ENCODE measurements at regions not wholly inside any gene's neighbourhood (a gene's known extent, or its start where the extent isn't known, plus 50 kb on each side); places are given as distances from the start of the nearest gene placed in this dataset.

DNA sequence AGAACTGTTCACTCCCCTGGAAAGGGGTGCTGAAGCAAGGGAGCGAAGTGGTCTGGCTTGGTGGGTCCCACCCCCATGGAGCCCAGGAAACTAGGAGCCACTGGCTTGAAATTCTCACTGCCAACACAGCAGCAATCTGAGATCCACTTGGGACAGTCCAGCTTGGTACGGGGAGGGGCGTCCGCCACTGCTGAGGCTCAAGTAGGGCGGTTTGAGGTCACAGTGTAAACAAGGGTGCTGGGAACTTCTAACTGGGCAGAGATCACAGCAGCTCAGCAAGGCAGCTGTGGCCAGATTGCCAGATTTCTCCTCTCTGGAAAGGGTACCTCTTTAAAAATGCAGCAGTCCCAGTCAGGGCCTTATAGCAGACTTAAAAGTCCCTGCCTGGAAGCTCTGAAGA, 53.9 kb upstream of the GALNTL6 start:
- DNase-seq, result no peak

DNA sequence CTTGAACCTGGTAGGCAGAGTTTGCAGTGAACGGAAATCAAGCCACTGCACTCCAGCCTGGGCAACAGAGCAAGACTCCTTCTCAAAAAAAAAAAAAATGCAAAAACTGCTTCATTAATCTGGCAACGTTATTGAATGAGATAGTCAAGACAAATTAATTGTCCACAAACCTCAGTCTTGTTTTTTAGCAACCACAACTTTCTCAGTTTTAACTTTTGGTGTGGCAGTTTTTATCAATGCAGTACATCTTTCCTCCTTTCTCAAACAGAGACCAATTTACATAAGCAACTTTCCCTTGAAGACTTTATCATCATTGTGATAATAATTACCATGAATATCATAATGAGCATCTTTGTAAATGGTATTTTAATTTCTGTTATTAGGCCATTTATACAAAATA, 61.7 kb upstream of the GALNTL6 start:
- DNase-seq, result no peak

DNA sequence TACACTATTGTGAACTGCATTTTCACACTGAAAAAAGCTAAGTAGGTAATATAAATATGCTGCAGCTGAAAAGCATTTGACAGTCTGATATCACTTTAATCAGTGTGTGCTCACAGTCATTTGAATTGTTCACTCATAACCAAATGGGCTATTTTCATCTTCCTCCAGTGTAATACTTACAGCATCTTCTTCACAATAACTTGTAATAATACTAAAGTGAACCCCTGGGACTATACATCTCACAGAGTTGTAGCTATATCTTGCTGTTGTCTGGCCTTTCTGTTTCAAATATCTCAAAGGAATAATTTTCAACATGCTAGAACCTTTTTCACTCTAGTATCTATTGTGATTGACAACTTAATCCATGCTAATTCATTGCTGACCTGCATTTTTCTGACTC, 66.8 kb upstream of the GALNTL6 start:
- DNase-seq, result no peak

DNA sequence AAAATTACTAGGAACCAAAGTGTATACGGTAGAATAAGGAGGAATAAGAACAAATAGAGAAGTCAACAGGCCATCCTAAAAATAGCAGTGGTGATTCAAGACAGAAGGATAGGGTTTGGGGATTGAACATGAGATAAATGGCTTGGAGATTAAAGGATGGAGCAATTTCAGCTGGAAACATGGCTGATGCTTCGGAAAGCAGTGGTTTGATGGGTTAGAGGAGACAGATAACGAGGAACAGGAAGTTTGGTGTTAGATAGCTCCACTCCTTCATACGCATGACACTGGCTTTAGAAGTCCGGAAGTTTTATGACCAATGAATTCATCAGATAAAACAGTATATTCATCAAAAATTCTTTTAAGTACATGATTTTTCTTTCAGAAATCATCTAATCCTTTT, 70.8 kb upstream of the GALNTL6 start:
- no peak for DNase-seq

DNA sequence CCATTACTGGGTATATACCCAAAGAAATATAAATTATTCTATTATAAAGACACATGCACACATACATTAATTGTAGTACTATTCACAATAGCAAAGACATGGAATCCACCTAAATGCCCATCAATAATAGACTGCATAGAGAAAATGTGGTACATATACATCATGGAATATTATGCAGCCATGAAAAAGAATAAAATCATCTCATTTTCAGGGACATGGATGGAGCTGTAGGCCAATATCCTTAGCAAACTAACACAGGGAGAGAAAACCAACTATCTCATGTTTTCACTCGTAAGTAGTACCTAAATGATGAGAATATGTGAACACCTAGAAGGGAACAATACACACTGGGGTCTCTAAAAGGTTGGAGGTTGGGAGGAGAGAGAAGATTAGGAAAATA, 86.0 kb upstream of the GALNTL6 start:
- no peak for DNase-seq

DNA sequence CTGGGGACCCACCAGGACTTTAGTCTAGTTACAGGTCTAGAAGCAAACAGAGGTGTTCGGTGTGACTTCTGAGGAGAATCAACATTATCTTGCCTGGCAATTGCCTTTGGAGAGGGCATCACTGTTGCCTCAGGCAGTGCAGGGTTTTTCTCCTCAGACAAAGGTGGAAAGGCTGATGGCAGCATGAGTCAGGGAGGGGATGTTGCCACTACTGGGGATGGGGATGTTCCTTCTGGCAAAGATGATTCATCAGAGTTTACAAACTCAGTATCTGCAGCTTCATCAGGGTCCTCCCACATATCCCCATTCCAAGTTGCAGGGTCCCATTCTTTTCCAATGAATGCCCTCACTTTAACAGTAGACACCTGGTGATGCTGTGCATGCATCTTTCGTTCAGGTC, 91.3 kb upstream of the GALNTL6 start:
- DNase-seq, result no peak

DNA sequence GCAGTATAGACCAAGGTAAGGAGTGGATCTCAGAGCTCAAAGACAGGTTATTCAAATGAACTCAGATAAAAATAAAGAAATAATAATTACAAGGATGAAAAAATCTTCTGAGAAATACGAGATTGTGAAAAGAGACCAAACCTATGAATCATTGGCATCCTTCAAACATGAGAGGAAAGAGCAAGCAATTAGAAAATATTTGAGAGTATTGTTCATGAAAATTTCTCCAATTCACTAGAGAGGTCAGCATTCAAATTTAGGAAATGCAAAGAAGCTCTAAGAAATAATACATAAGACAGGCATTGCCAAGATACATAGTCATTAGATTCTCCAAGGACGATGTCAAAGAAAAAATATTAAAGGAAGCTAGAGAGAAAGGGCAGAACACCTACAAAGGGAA, 93.5 kb upstream of the GALNTL6 start:
- no peak for DNase-seq

DNA sequence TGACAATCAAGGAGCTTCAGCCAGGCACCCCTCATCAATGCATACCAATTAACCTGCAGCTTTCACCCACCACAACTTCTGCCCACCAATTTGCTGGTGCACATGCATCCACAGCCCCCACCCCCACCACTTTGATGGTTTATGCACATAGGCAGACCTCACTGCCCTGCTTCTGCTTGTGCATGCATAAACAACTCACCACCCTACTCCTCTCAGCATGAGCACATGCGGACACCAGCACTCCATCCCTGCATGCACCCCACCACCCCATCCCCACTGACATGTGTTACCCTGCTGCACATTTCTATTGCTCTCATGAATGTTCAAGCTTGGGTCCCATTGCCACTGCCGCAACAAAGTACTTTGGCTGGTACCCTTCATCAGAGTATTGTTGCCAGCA, 94.5 kb upstream of the GALNTL6 start:
- DNase-seq, result no peak

DNA sequence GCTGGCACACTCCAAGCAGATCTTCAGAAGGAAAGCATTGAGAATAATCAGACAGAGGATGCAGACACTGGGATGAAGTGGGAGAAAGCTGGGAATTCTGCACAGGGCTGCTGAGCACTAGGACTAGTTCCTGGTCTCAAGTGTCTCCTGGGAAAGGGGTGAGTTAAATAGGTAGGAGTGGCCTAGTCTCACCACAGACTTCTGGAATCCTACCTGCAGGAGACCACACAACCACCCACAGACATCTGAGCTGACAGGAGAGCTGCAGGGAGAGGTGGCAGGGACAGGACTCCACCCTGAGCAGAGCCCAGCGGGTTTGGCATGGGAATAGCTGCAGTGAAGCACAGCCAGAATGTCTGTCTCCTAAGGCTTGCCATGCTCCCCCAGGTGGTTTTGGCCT, 95.1 kb upstream of the GALNTL6 start:
- no peak for DNase-seq

DNA sequence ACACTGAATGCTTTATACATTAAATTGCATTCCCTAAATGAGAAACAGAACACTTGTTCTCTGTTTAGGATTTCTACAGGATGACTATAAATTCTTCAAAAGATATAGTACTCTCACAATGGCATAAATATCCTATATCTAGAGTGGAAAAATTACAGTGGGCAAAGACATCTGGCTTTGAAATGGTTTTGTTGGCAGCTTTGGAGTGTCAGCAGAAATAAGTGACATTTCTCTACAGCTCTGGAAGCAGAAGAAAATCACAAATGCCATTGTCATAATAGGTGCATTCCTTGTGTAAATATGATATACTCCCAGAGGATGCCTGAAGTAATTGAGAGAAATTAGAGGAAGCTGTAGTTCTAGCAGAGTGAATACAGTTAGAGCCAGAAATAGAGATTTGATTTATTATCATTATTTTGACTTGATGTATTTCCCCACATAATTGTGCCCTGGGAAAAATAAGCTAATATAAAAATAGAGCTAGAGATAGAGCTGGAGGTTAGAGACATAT, 95.9 kb upstream of the GALNTL6 start:
- no peak for DNase-seq

DNA sequence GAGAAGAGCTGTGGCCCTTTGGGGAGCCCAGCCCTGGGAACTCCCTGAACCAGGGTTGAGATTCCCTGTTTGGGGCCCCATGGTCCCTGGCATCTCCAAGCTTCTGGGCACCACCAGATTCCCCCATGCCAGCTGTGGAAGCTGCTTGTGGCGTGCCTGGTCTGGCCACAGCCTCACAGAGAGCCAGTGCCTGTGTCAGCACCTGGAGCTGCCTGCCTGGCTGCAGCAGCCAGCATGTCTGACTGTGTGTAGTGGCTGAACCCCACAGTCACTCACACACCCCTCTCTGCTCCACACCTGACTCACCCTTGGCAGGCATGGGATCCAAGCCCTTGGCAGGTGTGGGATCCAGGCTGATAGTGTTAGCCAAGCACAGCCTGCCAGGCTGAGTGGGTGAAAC, 97.2 kb upstream of the GALNTL6 start:
- DNase-seq, result no peak

DNA sequence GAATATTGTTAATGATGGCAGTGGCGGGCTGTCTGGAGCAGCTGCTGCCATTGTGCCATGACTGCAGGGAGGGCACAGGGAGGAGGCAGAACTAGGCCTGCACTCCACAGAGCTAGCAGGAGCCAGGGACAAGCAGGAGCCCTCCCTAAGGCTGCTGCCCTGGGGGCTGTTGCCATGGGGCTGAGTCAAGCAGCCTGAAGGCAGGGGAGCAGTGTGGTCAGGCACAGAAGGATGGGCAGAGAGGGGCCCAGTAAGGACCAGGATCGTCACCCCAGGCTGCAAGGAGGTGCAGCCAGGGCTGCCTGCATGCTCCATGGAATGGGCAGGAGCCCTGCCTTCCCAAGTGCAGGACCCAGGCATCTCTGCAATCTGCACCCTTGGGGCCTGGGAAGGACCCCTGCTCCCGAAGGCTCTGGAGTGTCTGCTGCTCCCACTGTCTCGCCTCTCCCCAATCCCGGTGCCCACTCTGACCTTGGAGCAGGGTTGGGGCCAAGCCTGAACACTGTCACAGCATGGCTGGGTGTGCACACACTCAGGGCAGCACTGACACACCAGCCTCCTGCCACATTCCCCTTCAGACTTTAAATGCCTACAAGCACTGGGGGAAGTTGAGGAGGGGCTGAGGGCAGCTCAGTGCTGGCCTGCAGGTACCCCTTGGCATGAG, 98.3 kb upstream of the GALNTL6 start:
- DNase-seq, result no peak

DNA sequence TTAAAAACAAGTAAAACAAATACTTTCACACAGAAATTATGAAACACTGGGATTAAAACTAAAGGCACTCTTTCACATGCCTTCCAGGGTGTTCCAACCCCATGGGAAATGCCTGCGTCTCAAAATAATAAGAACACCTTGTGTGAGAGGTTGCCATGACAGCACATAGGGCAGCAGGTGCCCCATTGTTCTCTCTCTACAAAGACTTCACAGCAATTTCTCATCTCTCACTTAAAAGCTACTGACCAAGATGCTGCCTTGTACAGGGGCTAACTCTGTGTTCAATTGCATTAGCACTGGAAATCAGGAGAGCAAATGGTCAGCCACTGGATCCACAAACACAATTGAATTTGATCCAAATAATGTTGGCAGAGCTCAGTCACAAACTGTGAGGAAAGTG, 102.5 kb upstream of the GALNTL6 start:
- DNase-seq, result no peak

DNA sequence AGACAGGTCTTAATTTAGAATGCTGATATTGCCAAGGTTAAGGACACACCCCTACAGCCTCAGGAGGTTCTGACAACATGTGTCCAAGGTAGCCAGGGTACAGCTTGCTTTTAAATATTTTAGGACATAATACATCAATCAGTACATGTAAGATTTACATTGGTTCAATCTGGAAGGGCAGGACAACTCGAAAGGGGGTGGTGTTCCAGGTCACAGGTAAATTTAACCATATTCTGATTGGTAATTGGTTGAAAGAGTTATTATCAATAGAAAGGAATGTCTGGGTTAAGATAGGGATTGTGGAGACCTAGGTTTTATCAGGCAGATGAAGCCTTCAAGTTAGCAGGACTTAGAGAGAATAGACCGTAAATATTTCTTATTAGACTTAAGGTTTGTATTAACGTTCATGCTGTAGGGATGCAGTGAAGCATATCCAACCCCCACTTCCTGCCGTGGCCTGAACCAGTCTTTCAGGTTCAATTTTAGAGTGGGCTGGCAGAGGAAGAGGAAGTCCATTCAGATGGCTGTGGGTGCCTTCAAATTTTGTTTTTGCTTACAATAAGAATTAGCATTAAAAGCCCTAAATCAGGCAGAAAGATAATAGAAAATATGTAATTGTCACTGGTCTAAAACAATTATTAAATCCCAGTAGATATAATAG, 136.5 kb upstream of the GALNTL6 start:
- no peak for DNase-seq

DNA sequence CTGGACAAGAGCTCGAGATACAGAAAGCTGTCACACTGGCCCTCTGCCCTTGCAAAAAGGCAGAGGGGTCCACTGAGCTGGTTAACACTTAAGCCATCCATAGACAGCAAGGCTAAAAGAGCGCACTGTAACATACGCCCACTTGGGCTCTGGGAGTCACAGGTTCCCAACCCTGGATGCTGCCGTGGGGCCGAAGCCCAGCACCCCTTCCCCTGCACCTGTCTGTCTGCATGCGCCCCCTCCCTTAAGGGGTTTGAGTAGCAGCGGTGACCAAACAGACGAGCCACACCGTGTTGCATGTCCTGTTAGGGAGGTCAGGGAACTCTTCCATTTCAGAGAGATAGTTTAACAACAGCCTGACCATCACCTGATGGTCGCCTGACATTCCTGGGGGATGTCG, 138.4 kb upstream of the GALNTL6 start:
- DNase-seq, result no peak

DNA sequence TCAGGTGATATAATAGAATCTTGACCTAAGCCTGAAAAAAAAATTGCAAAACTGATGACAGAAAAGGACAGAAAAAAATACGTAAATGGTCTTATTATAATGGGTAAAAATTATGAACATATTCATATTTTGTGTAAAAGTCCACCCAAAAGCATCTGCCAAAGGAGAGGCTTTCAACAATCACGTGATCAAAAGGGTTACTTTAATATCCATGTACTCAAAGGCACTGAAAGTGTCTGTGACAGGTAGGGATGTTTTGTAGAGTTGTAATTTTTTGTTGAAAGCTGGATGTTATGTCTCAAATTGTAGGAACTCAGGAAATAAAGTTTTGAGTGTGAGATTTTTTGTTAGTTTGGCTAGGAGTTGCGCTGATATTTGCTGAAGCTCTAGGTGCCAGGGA, 144.8 kb upstream of the GALNTL6 start:
- DNase-seq, result no peak

DNA sequence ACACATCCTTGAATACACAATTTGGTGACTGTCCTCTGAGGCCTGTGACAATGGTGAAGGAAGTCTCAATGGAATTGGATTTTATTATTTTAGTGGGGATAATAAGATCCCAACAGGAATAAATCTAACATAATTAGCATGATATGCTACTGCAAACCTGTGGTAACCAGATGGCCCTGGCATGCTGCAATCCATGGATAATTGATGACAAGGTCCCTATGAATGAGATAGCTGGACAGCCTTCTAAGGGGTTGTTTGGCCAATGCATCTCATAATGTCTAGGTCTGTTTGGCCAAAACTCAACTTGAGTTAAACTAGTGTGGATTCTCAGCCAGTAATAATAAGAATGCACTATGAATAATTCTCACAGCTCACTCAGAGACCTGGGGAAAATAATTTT, 145.3 kb upstream of the GALNTL6 start:
- DNase-seq, result no peak

DNA sequence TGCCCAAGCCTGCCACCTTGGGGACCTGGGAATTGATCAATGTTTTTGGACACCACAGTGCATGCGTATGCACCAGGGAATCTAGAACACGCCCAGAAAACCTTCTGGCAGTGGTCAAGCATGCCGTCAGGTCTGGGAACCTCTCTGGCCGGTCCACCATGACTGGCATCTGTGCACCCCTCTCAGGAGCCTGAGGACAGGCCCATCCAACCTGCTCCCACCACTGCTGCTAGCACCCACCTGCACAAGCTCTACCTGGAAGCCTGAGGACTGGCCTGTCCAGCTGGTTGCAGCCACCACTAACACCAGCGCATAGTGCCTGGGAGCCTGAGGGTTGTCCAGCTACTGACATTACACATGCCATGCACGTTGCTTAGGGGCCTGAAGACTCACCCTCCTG, 162.1 kb upstream of the GALNTL6 start:
- no peak for DNase-seq

DNA sequence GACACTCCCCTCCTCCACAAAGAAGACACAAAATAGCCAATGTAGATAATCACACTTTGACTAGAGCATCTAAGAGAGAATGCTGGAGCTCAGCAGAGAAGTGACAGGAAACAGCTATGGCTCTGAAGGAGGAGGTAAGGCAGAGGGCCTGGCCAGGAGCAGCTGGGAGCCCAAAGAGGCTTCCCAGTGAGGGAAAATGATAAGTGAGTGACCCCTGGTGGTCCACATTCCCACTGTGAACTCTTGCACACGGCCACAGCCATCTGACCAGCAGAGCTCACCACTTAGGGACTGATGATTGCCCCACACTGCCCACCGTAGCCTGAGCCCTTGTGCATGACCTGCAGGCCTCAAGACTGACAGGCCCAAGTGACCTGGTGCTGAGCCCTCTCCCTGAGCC, 162.7 kb upstream of the GALNTL6 start:
- DNase-seq, result no peak

DNA sequence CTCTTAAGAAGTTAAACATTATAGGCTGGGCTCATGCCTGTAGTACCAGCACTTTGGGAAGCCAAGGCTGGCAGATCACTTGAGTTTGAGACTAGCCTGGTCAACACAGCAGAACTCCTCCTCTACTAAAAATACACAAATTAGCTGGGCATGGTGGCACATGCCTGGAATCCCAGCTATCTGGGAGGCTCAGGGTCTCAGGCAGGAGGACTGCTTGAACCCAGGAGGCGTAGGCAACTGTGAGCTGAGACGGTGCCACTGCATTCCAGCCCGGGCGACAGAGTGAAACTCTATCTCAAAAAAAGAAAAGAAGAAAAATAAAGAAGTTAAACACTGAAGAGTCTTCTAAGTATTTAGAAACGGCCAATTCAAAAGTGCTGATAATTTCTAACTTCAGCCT, 164.3 kb upstream of the GALNTL6 start:
- no peak for DNase-seq

DNA sequence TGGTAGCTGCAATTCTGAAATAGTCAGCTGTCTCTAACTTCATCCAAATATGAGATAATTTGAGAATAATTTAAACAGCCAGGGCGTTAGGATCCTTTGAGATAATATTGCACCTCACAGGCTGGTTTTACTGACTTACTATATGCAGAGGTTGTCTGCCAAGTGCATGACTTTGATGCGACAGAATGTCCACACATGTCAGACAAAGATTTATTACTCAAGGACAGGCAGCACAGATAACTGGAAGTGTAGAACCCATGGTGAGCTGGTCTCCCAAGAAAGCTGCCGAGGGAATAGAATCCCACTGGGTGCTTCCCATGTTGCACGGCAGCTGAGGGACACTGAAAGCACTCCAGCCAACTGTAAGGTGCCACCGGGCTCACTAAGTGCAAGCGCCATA, 166.2 kb upstream of the GALNTL6 start:
- no peak for DNase-seq

DNA sequence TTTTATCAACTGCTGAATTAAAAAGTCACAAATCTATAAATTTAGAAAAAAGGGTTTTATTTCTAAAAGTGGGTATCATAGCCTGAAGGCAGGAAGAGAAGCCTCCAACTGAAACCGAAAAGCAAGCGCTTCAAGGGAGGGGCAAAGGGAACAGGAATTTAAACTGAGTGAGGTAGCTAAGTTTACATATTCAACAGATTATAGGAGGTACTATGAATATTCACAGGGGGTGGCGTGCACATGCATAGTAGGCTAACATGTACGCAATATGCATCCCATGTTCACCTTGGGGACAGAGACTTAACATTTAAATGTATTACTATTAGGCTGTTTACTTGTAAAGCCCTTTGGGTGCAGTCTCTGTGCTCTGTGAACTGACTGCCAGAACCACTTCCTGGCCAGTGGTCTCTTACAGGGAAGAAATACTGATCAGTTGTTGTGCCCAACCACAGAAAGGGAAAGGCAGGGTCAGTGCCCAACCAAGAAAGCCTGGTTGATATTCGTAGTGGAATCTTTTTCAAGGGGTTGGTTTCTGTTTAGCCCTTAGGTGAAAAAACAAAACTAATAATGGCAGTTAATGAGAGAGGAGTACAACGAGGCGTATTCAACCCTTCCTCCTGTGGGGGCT, 168.7 kb upstream of the GALNTL6 start:
- DNase-seq, result no peak

DNA sequence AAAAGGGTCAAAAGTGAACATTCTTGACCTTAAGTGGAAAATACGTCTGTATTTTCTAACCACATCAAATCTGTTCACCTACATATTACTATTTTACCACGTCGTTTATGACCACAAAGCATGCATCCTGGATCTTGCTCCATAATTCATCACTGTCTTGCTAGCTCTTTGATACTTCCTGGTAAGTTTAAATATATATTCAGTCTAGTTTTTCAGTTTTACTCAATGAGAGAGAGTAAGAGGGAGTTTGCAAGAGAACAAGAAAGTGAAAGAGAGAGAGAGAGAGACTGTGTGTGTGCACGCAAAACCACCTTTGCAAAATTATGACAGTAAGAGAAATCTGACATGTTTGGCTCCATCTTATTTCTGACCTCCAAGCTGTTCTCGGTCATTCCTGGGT, 173.7 kb upstream of the GALNTL6 start:
- no peak for DNase-seq

DNA sequence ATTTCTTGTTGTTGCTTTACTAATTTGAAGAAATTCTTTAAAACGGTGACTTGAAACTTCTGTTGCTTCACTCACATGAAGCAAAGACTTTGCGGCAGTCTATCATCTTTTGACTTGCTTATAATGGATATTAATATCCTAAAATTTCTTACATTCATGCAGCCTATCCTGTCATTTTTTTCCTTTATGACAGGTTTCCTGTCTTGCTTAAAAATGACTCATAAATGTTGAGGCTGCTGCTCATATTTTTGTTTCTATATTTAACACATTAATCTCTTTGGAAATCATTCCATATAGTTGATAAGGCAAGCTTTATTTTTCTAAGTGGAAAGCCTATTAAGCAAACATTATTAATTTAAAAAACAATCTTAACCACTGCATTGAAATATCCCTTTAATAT, 176.6 kb upstream of the GALNTL6 start:
- no peak for DNase-seq

DNA sequence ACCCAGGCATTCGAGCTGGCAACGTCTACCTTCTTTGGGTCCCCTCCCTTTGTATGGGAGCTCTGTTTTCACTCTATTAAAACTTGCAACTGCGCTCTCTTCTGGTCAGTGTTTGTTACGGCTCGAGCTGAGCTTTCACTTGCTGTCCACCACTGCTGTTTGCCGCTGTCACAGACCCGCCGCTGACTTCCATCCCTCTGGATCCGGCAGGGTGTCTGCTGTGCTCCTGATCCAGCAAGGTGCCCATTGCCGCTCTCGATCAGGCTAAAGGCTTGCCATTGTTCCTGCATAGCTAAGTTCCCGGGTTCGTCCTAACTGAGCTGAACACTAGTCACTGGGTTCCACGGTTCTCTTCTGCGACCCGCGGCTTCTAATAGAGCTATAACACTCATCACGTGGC, 183.5 kb upstream of the GALNTL6 start:
- no peak for DNase-seq
